SK-N-SH (cell line): ENCODE measurements at regions not wholly inside any gene's neighbourhood (a gene's known extent, or its start where the extent isn't known, plus 50 kb on each side); places are given as distances from the start of the nearest gene placed in this dataset.
A peak's percentile ranks its signal among the peaks of the same experiment; 100 is the strongest.

Experiments
- CTCF ChIA-PET: fragments of 300-600, 350-600 bp; formaldehyde crosslinking; extraction: SDS; loops from one replicate; lab custom pipeline; 2021; lab: Yijun Ruan, JAX
- POLR2A ChIA-PET: fragments of 350-600 bp; sonication (Branson Sonifier 250); formaldehyde crosslinking; extraction: SDS; loops from one replicate; lab custom pipeline; 2020; ENCODE audit warnings: antibody characterized with exemption, inconsistent platforms; lab: Yijun Ruan, JAX
- DNase-seq: peaks from one replicate; pipeline ENCODE4 v3.0.0; 2012
- H2AFZ ChIP-seq: fragments of 200-600 bp; sonication (generic); 2 replicates; pipeline ENCODE4 v1.8.1; 2016; ENCODE audit warnings: antibody characterized with exemption, mild to moderate bottlenecking, low read depth
- H3F3A ChIP-seq: fragments of 200-600 bp; sonication (generic); replicated peaks from 2 replicates; pipeline ENCODE3; 2016; ENCODE audit warnings: antibody characterized with exemption, mild to moderate bottlenecking; ENCODE audit not compliant: insufficient read depth
- H3K27ac ChIP-seq, 2 experiments: fragments of 200-500 bp in 1 of 2; fragments of 200-600 bp in 1 of 2; sonication (Bioruptor generic) in 1 of 2; sonication (generic), shearing (Covaris generic) in 1 of 2; 2 replicates each; pipeline versions ENCODE4 v1.5.1 to v1.6.1; 2014 to 2016; ENCODE audit warnings: low read depth in 2 of 2, inconsistent platforms in 1 of 2, low read length in 1 of 2, mild to moderate bottlenecking in 1 of 2, mixed read lengths in 1 of 2
- H3K27me3 ChIP-seq: fragments of 200-600 bp; sonication (generic), shearing (Covaris generic); 2 replicates; pipeline ENCODE4 v1.6.1; 2016; ENCODE audit warnings: mixed run types; ENCODE audit not compliant: insufficient read depth
- H3K36me3 ChIP-seq, 2 experiments: fragments of 200-500 bp in 1 of 2; fragments of 200-600 bp in 1 of 2; sonication (Bioruptor generic) in 1 of 2; sonication (generic) in 1 of 2; replicated peaks in 1 of 2; 2 replicates each; pipeline versions ENCODE3 to v1.5.1; 2014 to 2016; ENCODE audit warnings: low read length in 1 of 2, mild to moderate bottlenecking in 1 of 2; ENCODE audit not compliant: insufficient read depth in 2 of 2, control insufficient read depth in 1 of 2
- H3K4me1 ChIP-seq, 2 experiments: fragments of 200-500 bp in 1 of 2; fragments of 200-600 bp in 1 of 2; sonication (Bioruptor generic) in 1 of 2; sonication (generic), shearing (Covaris generic) in 1 of 2; 2 replicates each; pipeline versions ENCODE4 v1.5.1 to v1.6.1; 2014 to 2016; ENCODE audit warnings: low read depth in 1 of 2, low read length in 1 of 2, mixed run types in 1 of 2; ENCODE audit not compliant: insufficient read depth in 2 of 2, control insufficient read depth in 1 of 2
- H3K4me2 ChIP-seq: fragments of 200-600 bp; sonication (generic), shearing (Covaris generic); 2 replicates; pipeline ENCODE4 v1.6.1; 2017; ENCODE audit warnings: mixed run types
- H3K4me3 ChIP-seq, 2 experiments: fragments of 200-500 bp in 1 of 2; fragments of 200-600 bp in 1 of 2; sonication (Bioruptor generic) in 1 of 2; sonication (generic), shearing (Covaris generic) in 1 of 2; 2 replicates each; pipeline versions ENCODE4 v1.5.1 to v1.8.1; 2014 to 2016; ENCODE audit warnings: low read depth in 2 of 2, inconsistent platforms in 1 of 2, low read length in 1 of 2, mild to moderate bottlenecking in 1 of 2, mixed read lengths in 1 of 2, moderate library complexity in 1 of 2
- H3K79me2 ChIP-seq: fragments of 200-600 bp; sonication (generic); 2 replicates; pipeline ENCODE4 v1.8.1; 2017; ENCODE audit warnings: mild to moderate bottlenecking; ENCODE audit not compliant: insufficient read depth
- H3K9ac ChIP-seq: fragments of 200-600 bp; sonication (generic); 2 replicates; pipeline ENCODE4 v1.6.1; 2017; ENCODE audit warnings: mixed run types
- H3K9me2 ChIP-seq: fragments of 200-600 bp; sonication (generic); 2 replicates; pipeline ENCODE4 v1.6.1; 2017; ENCODE audit warnings: mixed run types
- H3K9me3 ChIP-seq: fragments of 200-600 bp; sonication (generic); 2 replicates; pipeline ENCODE4 v1.6.1; 2017; ENCODE audit warnings: mixed run types, mild to moderate bottlenecking, moderate library complexity
- H4K20me1 ChIP-seq: fragments of 200-600 bp; sonication (generic); 2 replicates; pipeline ENCODE4 v1.6.1; 2017; ENCODE audit warnings: mild to moderate bottlenecking, mixed run types; ENCODE audit not compliant: insufficient read depth
- CHD2 ChIP-seq: fragments of 150-350 bp; IDR thresholded peaks from 2 replicates; pipeline ENCODE4 v1.6.1; 2018; ENCODE audit warnings: low read length; ENCODE audit not compliant: partially characterized antibody
- ELF1 ChIP-seq: IDR thresholded peaks from 2 replicates; pipeline ENCODE4 v1.4.0; 2012
- GATA2 ChIP-seq: sonication (generic); formaldehyde crosslinking; IDR thresholded peaks from 2 replicates; pipeline ENCODE4 v1.5.0; 2020; ENCODE audit warnings: mild to moderate bottlenecking, missing genetic modification reagents
- JUND ChIP-seq: IDR thresholded peaks from 2 replicates; pipeline ENCODE4 v1.4.0; 2012
- MEF2A ChIP-seq: IDR thresholded peaks from 2 replicates; pipeline ENCODE4 v1.4.0; 2012; ENCODE audit warnings: low read depth, borderline replicate concordance
- MXI1 ChIP-seq: IDR thresholded peaks from 2 replicates; pipeline ENCODE4 v1.6.1; 2012; ENCODE audit warnings: mild to moderate bottlenecking, low read depth, low read length, improper control_type of control experiment
- NRF1 ChIP-seq: IDR thresholded peaks from 2 replicates; pipeline ENCODE4 v1.6.1; 2012; ENCODE audit warnings: low read depth, mild to moderate bottlenecking, low read length
- PBX3 ChIP-seq: IDR thresholded peaks from 2 replicates; pipeline ENCODE4; 2012
- RCOR1 ChIP-seq: fragments of 150-350 bp; IDR thresholded peaks from 2 replicates; pipeline ENCODE4 v1.6.1; 2017; ENCODE audit warnings: antibody characterized with exemption, low read length
- SIN3A ChIP-seq: IDR thresholded peaks from 2 replicates; pipeline ENCODE4 v1.6.1; 2012; ENCODE audit warnings: low read depth, mild to moderate bottlenecking, low read length, moderate library complexity, borderline replicate concordance
- SMC3 ChIP-seq: IDR thresholded peaks from 2 replicates; pipeline ENCODE4 v1.6.1; 2012; ENCODE audit warnings: low read depth, low read length, improper control_type of control experiment
- USF2 ChIP-seq: fragments of 150-350 bp; IDR thresholded peaks from 2 replicates; pipeline ENCODE4 v1.6.1; 2017; ENCODE audit warnings: antibody characterized with exemption, low read length, low read depth, borderline replicate concordance
- WGBS: methylation state at CpG from one replicate; pipeline ENCODE4 v1.1.6; 2017; ENCODE audit warnings: low lambda C conversion rate; 5-methylcytosine and 5-hydroxymethylcytosine counted together

- H3K27ac ChIP-seq: no peak overlapping the region
- no peak overlapping the region for H3K9ac ChIP-seq
- H3K27me3 ChIP-seq: no peaks in the 10 kb centered on the region
- H3K9me3 ChIP-seq: 0 out of 2 replicates have a peak, but pooled peaks cover 4% of the 10 kb centered on the region
- TF ChIP-seq MEF2A: no peak
- TF ChIP-seq CHD2: no peak
- no peak for TF ChIP-seq NRF1
- TF ChIP-seq USF2: no peak
- no peak for TF ChIP-seq JUND
- no peak for TF ChIP-seq SMC3
- TF ChIP-seq PBX3: no peak
- TF ChIP-seq MXI1: no peak
- TF ChIP-seq SIN3A: no peak
- TF ChIP-seq GATA2 (CRISPR knock-in tag): no peak
- no peaks in the 10 kb centered on the region for H4K20me1 ChIP-seq
- no peaks in the 10 kb centered on the region; a peak in 1 of 4 replicates for H3K4me1 ChIP-seq
- ChIA-PET POLR2A (no interaction called here), CTCF (no interaction called here)
- DNase-seq: no peak
- no peak overlapping the region for H3K4me2 ChIP-seq
- WGBS: 19% methylated on average over 2 of the region's 2 CpGs
- H3K4me3 ChIP-seq: no peak overlapping the region
- H3K9me2 ChIP-seq: no peaks in the 10 kb centered on the region; the same call in 1 of the 2 replicates
- H3K36me3 ChIP-seq: no peaks in the 10 kb centered on the region
- no peaks in the 10 kb centered on the region for H3K79me2 ChIP-seq
- H3F3A ChIP-seq: no peaks in the 10 kb centered on the region
- H2AFZ ChIP-seq: no peak overlapping the region
These were observed 375.9 kb downstream of the NXPH1 start for GRCh38 chr7:8809320-8809719.

GRCh38 chr7:8817448-8818036, 384.1 kb downstream of the NXPH1 start:
- no peaks in the 10 kb centered on the region for H3K9me3 ChIP-seq
- no peak for DNase-seq
- no peak overlapping the region for H3K9ac ChIP-seq
- no peak overlapping the region for H3K4me2 ChIP-seq
- TF ChIP-seq ELF1: no peak
- TF ChIP-seq GATA2 (CRISPR knock-in tag): peak; percentile 27; the same call in 1 of the 2 replicates
- TF ChIP-seq RCOR1: no peak
- peaks cover 0 to 13% of the 10 kb centered on the region in 2 experiments; a peak in 2 of 4 replicates for H3K4me1 ChIP-seq
- WGBS: 14% methylated on average over 3 of the region's 3 CpGs
- H3K27me3 ChIP-seq: no peaks in the 10 kb centered on the region
- H3K9me2 ChIP-seq: no peaks in the 10 kb centered on the region; the same call in 1 of the 2 replicates
- H3F3A ChIP-seq: no peaks in the 10 kb centered on the region
- H3K27ac ChIP-seq: no peak overlapping the region; a peak in 1 of 4 replicates
- CTCF ChIA-PET: interaction anchor here (0.7 kb wide), 2 partner anchors 29 to 116 kb away, joined by 3 read pairs; no protein-coding TSS in a partner anchor
- POLR2A ChIA-PET: no interaction called here
- no peak overlapping the region for H2AFZ ChIP-seq
- no peaks in the 10 kb centered on the region for H3K79me2 ChIP-seq
- no peaks in the 10 kb centered on the region for H4K20me1 ChIP-seq
- no peak overlapping the region for H3K4me3 ChIP-seq
- no peaks in the 10 kb centered on the region for H3K36me3 ChIP-seq
